ENCODE measurements at regions not wholly inside any gene's neighbourhood (a gene's known extent, or its start where the extent isn't known, plus 50 kb on each side); places are given as distances from the start of the nearest gene placed in this dataset.
"Not testable (repeated sequence)": the region's sequence is repeated elsewhere in the genome, so short reads cannot be mapped to it uniquely, and the experiment has no call there.

DNA sequence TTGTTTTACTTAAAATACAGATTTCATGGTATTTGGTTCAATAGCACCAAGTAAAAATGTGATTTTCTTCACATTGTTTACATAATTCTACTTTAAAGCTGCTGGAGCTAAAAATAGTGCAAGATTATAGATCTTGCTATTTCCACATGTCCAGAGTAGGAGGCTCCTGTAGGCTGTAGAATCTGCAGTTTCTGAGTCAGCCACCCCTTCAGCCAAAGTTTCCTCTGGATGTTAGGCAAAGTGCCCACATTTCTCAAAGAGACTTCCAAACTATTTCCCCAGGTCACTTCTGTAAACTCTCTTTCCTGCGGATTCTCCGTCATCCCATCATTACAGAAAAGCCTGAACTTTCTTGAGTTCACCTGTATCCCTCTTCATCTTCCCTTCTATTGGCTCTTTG, 342.5 kb upstream of the FSTL5 start:
- intact Hi-C loops (cut with DNase I), result no loop called here
- DNase-seq, result no peak

GRCh38 chr4:162503868-162504267, 340.1 kb upstream of the FSTL5 start:
- intact Hi-C loops (cut with DNase I), result no loop called here
- peak in 2 of 10 donors; percentile 34 to 47 for DNase-seq

DNA sequence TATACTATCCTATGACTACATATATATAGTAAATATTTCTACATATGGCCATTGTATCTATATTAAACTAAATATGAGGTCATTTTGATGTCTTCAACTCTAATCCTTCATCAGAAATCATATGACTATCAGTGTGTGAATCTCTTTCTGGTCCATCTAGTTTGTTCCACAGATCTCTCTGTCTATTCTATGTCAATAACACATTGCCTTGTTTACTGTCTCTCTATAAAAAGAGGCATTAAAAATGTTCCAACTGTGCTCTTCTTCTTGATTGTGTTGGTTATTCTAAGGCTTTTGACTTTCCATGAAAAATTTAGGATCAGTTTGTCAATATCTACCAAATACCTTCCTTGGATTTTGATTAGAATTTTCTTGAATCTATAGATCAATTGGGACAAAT, 338.3 kb upstream of the FSTL5 start:
- DNase-seq, result no peak
- intact Hi-C loops (cut with DNase I), result no loop called here

- intact Hi-C loops (cut with DNase I), result loop anchor here (5.0 kb wide), 1 partner anchor 1048 kb away; no protein-coding TSS in a partner anchor
- no peak for DNase-seq
Measured at GRCh38 chr4:162499478-162499877, 335.7 kb upstream of the FSTL5 start.

DNA sequence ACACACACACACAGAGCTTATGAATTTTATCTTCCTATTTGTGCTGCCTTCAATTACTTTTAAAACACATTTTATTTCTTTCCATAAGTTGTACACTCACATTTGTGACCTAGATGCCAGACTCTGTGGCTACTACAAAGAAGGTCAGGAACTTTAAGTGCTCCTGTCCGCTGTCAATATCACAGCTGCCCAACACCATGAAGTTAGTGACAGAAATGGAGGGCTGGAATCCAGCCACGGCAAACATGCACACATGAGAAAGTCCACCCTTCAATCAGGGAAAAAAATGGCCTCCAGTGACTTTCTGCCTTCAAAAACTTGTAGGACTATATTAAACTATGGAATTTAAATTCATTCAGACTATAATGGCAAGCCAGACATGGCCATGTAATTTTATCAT, 334.4 kb upstream of the FSTL5 start:
- intact Hi-C loops (cut with DNase I), result loop anchor here (1.0 to 5.0 kb wide), 2 partner anchors 834 to 1049 kb away; partner anchors contain the start of gene NPY1R
- no peak for DNase-seq

DNA sequence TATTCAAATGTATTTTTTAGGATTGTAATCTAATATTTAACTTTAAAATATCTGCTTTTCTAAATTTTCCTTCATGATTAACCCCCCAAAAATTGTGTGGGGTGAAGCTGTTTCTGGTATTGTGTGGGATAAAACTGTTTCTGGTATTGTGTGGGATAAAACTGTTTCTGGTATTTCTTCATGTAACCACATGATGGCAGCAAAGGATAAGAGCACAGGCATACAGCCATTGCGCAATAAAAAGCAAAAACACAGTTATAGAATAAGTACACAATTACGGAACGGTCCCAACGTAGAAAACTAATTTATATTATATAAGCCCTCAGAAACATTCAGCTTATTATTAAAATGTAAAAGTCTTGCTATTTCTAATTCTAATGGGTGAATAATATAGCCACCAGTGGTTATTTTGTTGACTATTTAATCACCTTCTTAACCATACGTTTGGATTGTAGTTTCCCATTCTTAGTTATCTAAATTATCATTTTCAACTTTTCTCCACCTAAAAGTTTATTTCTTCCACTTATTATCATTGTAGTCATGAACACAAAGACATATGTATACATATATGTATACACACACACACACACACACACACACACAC, 333.9 kb upstream of the FSTL5 start:
- intact Hi-C loops (cut with DNase I), result loop anchor here (1.0 to 5.0 kb wide), 3 partner anchors 541 to 1050 kb away; partner anchors contain the start of gene NPY1R

GRCh38 chr4:162494935-162495334, 331.1 kb upstream of the FSTL5 start:
- intact Hi-C loops (cut with DNase I), result loop anchor here (5.0 kb wide), 1 partner anchor 1052 kb away; no protein-coding TSS in a partner anchor
- DNase-seq, result no peak

More for the DNA sequence above, 333.9 kb upstream of the FSTL5 start:
- no peak for DNase-seq

GRCh38 chr4:162485486-162485885, 321.7 kb upstream of the FSTL5 start:
- no peak for DNase-seq
- intact Hi-C loops (cut with DNase I), result no loop called here

- no peak for DNase-seq
- intact Hi-C loops (cut with DNase I), result no loop called here
Measured at GRCh38 chr4:162475246-162475645, 311.4 kb upstream of the FSTL5 start.

GRCh38 chr4:162469977-162470376, 306.2 kb upstream of the FSTL5 start:
- intact Hi-C loops (cut with DNase I), result no loop called here
- DNase-seq, result no peak

- intact Hi-C loops (cut with DNase I); DNase-seq: not testable (repeated sequence)
Measured at GRCh38 chr4:162465356-162465755, 301.6 kb upstream of the FSTL5 start.

GRCh38 chr4:162461952-162462351, 298.2 kb upstream of the FSTL5 start:
- intact Hi-C loops (cut with DNase I), result no loop called here
- DNase-seq, result no peak

DNA sequence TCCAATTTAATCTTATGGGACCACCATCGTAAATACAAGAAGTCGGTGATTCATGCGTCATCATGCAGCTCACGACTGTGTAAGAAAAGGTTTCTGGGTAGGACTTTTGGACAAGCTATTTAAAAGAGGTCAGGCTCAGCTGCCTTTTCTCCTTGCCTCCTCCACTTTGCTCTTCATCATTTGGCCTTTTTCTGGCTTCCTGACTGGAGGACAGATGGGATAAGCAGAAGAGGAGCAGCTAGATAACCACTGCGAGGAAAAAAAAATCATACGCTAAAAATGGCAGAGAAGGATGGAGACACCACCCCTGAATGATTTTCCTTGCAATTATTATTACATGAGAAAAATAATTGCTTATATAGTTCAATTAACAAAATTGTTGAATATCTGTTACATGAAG, 294.3 kb upstream of the FSTL5 start:
- intact Hi-C loops (cut with DNase I), result no loop called here

GRCh38 chr4:162457071-162457865, 293.5 kb upstream of the FSTL5 start:
- intact Hi-C loops (cut with DNase I), result no loop called here
- DNase-seq, result no peak

More for the DNA sequence above, 294.3 kb upstream of the FSTL5 start:
- DNase-seq, result no peak

DNA sequence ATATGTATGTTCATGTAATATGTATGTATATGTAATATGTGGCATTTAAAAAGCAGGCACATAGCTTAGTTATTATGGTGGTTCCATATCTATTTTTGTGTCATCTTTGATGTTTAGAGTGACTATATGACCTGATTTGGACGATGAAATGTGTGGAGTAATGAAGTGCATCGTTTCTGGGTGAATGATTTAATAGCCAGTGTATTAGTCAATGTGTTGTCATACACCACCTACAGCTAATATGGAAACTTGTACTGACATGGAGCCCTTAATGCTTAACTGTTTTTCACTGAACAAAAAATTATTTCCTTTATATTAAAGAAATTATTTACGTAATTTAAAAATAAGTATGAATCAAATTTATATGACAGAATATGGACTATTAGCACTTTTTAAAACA, 292.3 kb upstream of the FSTL5 start:
- intact Hi-C loops (cut with DNase I), result no loop called here

DNA sequence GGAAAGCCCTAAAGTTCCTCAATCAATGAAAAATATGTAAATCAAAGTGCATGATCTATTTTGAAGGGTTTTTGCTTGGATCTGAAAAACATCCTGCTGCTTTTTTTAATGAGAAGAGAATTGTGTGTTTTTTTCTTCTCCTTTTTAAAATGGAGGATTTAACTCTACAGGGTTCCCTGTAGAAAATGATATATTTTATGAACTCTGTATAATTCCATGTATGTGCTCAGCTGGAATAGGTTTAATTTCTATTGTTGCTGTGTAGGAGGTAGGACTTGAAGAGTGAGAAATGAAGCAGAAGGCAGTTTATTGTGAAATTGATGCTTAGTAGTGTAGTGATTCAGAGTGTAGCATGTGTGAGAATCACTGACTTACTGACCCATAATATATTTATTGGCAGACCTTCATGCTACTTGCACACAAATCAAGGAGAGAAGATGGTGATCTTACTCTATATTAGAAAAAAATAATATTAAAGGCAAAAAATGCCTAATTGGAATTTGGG, 286.8 kb upstream of the FSTL5 start:
- intact Hi-C loops (cut with DNase I), result no loop called here
- DNase-seq, result no peak

More for the DNA sequence above, 292.3 kb upstream of the FSTL5 start:
- no peak for DNase-seq

- no peak for DNase-seq
Measured at GRCh38 chr4:162443510-162443909, 279.7 kb upstream of the FSTL5 start.

DNA sequence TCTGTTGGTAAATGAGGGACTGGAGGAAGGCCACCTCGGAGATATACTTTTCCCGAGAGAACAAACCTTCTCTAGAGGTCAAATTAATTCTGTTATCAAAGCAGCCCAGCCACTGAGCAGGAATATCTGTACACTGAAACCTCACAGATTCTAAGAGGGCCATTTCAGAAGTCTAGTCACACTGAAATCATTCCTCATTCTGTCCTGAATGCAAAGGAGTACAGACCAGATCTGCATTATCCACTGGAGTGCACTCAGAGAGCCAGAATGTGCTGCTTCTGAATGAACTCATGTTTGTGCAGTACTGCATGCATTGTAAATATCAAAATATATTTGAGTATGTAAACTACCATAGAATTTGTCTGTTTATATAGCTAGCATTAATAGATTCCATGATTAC, 278.3 kb upstream of the FSTL5 start:
- no peak for DNase-seq
- intact Hi-C loops (cut with DNase I), result no loop called here

More at GRCh38 chr4:162443510-162443909, 279.7 kb upstream of the FSTL5 start:
- intact Hi-C loops (cut with DNase I), result no loop called here

- intact Hi-C loops (cut with DNase I), result no loop called here
- no peak for DNase-seq
Measured at GRCh38 chr4:162422312-162422711, 258.5 kb upstream of the FSTL5 start.

GRCh38 chr4:162410854-162411253, 247.1 kb upstream of the FSTL5 start:
- no peak for DNase-seq
- intact Hi-C loops (cut with DNase I), result no loop called here

- DNase-seq, result peak in 2 of 10 donors; percentile 71 to 78
- intact Hi-C loops (cut with DNase I), result no loop called here
Measured at GRCh38 chr4:162409048-162409447, 245.2 kb upstream of the FSTL5 start.

GRCh38 chr4:162408309-162408708, 244.5 kb upstream of the FSTL5 start:
- DNase-seq, result peak in 2 of 10 donors; percentile 49 to 66
- intact Hi-C loops (cut with DNase I), result no loop called here
